Muscle layer of colon (tissue), 2 donors: ENCODE measurements at regions not wholly inside any gene's neighbourhood (a gene's known extent, or its start where the extent isn't known, plus 50 kb on each side); places are given as distances from the start of the nearest gene placed in this dataset.
"Not testable (repeated sequence)": the region's sequence is repeated elsewhere in the genome, so short reads cannot be mapped to it uniquely, and the experiment has no call there.

Experiments used
- H3K27ac ChIP-seq: one replicate; pipeline ENCODE4 v1.7.0; 2013; ENCODE audit warnings: low read depth, mild to moderate bottlenecking, low read length, moderate library complexity
- H3K27me3 ChIP-seq, 2 donors: one replicate each; pipeline ENCODE4 v1.7.0; 2013; ENCODE audit warnings: low read length in 2 of 2, mild to moderate bottlenecking in 2 of 2; ENCODE audit not compliant: insufficient read depth in 2 of 2, control insufficient read depth in 1 of 2
- H3K36me3 ChIP-seq: one replicate; pipeline ENCODE4 v1.7.0; 2013; ENCODE audit warnings: mild to moderate bottlenecking, low read length; ENCODE audit not compliant: insufficient read depth
- H3K4me1 ChIP-seq: one replicate; pipeline ENCODE4 v1.7.0; 2013; ENCODE audit warnings: mild to moderate bottlenecking, low read length; ENCODE audit not compliant: insufficient read depth
- H3K4me3 ChIP-seq, 2 donors: one replicate each; pipeline ENCODE4 v1.7.0; 2013; ENCODE audit warnings: low read length in 2 of 2, low read depth in 1 of 2, mild to moderate bottlenecking in 1 of 2, moderate library complexity in 1 of 2
- H3K9ac ChIP-seq: one replicate; pipeline ENCODE4 v1.7.0; 2013; ENCODE audit warnings: low read length
- H3K9me3 ChIP-seq: one replicate; pipeline ENCODE4 v1.7.0; 2013; ENCODE audit warnings: mild to moderate bottlenecking, low read length
- donor health status: abdominal sarcoma.
- donor health status: Adenocarcinoma of cecum.

DNA sequence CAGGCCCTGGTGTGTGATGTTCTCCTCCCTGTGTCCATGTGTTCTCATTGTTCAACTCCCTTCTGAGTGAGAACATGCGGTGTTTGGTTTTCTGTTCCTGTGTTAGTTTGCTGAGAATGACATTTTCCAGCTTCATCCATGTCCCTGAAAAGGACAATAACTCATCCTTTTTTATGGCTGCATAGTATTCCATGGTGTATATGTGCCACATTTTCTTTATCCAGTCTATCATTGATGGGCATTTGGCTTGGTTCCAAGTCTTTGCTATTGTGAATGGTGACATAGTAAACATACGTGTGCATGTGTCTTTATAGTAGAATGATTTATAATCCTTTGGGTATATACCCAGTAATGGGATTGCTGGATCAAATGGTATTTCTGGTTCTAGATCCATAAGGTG is 964.6 kb upstream of the CITED2 start:
- H3K27me3 ChIP-seq, H3K4me3 ChIP-seq, H3K4me1 ChIP-seq, H3K9me3 ChIP-seq, H3K27ac ChIP-seq, H3K9ac ChIP-seq, H3K36me3 ChIP-seq: not testable (repeated sequence)

- Histone ChIP-seq H3K4me1 (peaks cover 23% of the 10 kb centered on the region), H3K27ac (no peak overlapping the region), H3K36me3 (no peaks in the 10 kb centered on the region), H3K9me3 (no peaks in the 10 kb centered on the region), H3K4me3 (no peak overlapping the region), H3K9ac (no peak overlapping the region), H3K27me3 (no peaks in the 10 kb centered on the region)
Measured at GRCh38 chr6:140321891-140322290, 947.4 kb upstream of the CITED2 start.

GRCh38 chr6:140320081-140321080 is 945.9 kb upstream of the CITED2 start:
- peaks cover 23% of the 10 kb centered on the region for H3K4me1 ChIP-seq
- H3K27me3 ChIP-seq, result no peaks in the 10 kb centered on the region
- H3K9ac ChIP-seq, result no peak overlapping the region
- no peaks in the 10 kb centered on the region for H3K36me3 ChIP-seq
- H3K27ac ChIP-seq, result no peak overlapping the region
- no peaks in the 10 kb centered on the region for H3K9me3 ChIP-seq
- H3K4me3 ChIP-seq, result no peak overlapping the region

DNA sequence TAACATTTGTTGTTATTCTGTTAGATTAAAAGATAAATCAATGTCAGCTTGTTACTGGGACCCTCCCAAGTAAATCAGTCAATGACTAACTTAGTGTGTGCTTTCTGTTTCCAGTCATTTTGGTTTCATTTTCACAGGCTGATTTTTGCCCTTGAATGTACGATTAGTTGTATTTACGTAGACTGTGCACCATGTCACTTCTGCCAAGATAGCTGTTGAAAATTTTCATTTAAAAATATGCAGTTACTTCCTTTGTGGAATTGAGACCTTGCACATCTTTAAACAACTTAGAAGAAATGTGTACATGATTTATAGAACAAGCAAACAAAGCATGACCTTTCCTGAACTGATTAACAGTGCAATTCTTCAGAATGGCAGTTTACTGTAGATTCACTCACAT is 944.8 kb upstream of the CITED2 start:
- H3K36me3 ChIP-seq, result no peaks in the 10 kb centered on the region
- H3K9ac ChIP-seq, result no peak overlapping the region
- H3K9me3 ChIP-seq, result no peaks in the 10 kb centered on the region
- no peak overlapping the region for H3K27ac ChIP-seq
- peaks cover 23% of the 10 kb centered on the region for H3K4me1 ChIP-seq
- no peaks in the 10 kb centered on the region for H3K27me3 ChIP-seq
- H3K4me3 ChIP-seq, result no peak overlapping the region

- H3K27ac ChIP-seq, result no peak overlapping the region
- no peaks in the 10 kb centered on the region for H3K9me3 ChIP-seq
- no peak overlapping the region for H3K4me3 ChIP-seq
- no peak overlapping the region for H3K9ac ChIP-seq
- H3K4me1 ChIP-seq, result peaks cover 23% of the 10 kb centered on the region
- H3K36me3 ChIP-seq, result no peaks in the 10 kb centered on the region
- no peaks in the 10 kb centered on the region for H3K27me3 ChIP-seq
Measured at GRCh38 chr6:140318408-140318807, 944.0 kb upstream of the CITED2 start.

GRCh38 chr6:140317950-140318349 is 943.5 kb upstream of the CITED2 start:
- Histone ChIP-seq H3K36me3 (no peaks in the 10 kb centered on the region), H3K9me3 (no peaks in the 10 kb centered on the region), H3K4me3 (no peak overlapping the region), H3K4me1 (peaks cover 23% of the 10 kb centered on the region), H3K27ac (no peak overlapping the region), H3K27me3 (no peaks in the 10 kb centered on the region), H3K9ac (no peak overlapping the region)

DNA sequence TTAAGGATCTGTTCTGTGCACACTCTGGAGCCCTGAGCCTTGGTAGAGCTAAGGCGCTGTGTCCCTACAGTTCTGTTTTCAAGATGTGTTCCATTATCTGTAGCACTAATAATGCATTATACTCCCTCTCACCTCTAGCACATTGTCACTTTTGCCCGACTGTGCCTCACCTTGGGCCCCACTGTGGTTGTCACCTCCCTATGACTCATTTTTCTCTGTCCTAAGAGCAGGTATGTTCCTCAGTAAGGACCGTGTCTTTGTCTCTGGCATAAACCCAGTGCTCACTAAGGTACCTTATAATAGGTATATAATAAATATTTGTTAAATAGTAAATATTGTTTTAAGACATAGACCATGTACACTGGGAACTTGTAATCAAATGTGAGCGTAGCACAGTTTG is 942.5 kb upstream of the CITED2 start:
- H3K9ac ChIP-seq, result no peak overlapping the region
- no peaks in the 10 kb centered on the region for H3K27me3 ChIP-seq
- peaks cover 23% of the 10 kb centered on the region for H3K4me1 ChIP-seq
- H3K4me3 ChIP-seq, result no peak overlapping the region
- H3K27ac ChIP-seq, result no peak overlapping the region
- H3K9me3 ChIP-seq, result no peaks in the 10 kb centered on the region
- no peaks in the 10 kb centered on the region for H3K36me3 ChIP-seq

GRCh38 chr6:140314682-140315081 is 940.2 kb upstream of the CITED2 start:
- H3K4me1 ChIP-seq, result peaks cover 8% of the 10 kb centered on the region
- H3K9ac ChIP-seq, result no peak overlapping the region
- no peaks in the 10 kb centered on the region for H3K27me3 ChIP-seq
- H3K36me3 ChIP-seq, result no peaks in the 10 kb centered on the region
- no peak overlapping the region for H3K4me3 ChIP-seq
- no peak overlapping the region for H3K27ac ChIP-seq
- no peaks in the 10 kb centered on the region for H3K9me3 ChIP-seq

DNA sequence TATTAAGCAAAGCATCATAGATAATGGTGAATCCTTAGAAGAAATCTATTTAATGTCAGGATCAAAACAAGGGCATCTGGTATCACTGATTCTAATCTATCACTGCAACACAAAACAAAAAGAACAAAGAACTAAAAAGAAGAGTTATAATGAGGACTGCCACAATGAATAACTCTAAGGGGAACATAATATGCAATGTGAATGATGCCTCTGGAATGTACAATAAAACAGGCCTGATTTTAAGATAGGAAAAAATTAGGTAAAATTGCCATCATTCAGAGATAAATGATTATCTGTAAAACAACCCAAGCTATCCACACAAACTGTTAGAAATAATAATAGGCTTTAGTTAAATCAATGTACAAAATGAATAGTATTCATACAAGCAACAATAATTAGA is 936.7 kb upstream of the CITED2 start:
- Histone ChIP-seq H3K36me3 (no peaks in the 10 kb centered on the region), H3K27me3 (no peaks in the 10 kb centered on the region), H3K4me1 (no peaks in the 10 kb centered on the region), H3K9me3 (no peaks in the 10 kb centered on the region), H3K9ac (no peak overlapping the region), H3K27ac (no peak overlapping the region), H3K4me3 (no peak overlapping the region)

DNA sequence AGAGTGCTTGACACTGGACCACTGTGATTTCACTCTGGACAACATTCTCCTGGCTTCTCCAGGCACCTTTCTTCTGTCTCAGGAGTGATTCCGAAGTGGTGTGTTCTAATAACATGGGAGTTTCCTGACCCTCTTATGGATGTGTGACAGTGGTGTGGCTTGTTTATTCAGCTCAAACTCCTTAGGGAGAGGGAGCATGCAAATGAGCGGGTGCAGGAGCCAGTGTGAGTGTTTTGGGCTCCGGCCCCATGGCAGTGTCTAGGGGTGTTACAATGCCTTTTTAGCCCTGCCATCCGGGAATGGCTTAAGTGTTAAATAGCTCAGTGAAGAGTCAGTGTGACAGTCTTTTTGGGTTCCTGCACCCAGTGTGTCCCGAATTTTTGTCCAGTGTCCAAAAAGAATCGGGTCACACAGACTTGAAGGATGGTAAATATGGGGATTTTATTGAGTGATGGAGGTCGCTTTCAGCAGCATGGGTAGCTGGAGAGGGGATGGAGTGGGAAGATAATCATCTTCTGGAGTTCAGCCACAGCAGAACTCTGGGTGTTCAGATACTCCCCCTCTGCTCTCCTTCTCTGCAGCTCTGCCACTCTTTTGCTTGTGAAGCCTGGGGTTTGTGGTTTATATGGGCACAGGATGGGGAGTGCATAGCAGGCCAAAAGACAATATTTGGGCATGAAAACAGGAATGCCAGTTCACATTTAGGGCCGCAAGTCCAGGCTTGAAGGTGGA is 928.9 kb upstream of the CITED2 start:
- Histone ChIP-seq H3K4me1 (no peaks in the 10 kb centered on the region), H3K27ac (no peak overlapping the region), H3K9ac (no peak overlapping the region), H3K36me3 (no peaks in the 10 kb centered on the region), H3K27me3 (no peaks in the 10 kb centered on the region), H3K4me3 (no peak overlapping the region), H3K9me3 (no peaks in the 10 kb centered on the region)

GRCh38 chr6:140300331-140300730 is 925.9 kb upstream of the CITED2 start:
- Histone ChIP-seq H3K36me3 (no peaks in the 10 kb centered on the region), H3K27ac (no peak overlapping the region), H3K9ac (no peak overlapping the region), H3K4me3 (no peak overlapping the region), H3K27me3 (no peaks in the 10 kb centered on the region), H3K4me1 (no peaks in the 10 kb centered on the region), H3K9me3 (no peaks in the 10 kb centered on the region)
